NCI-H510A (cell line): ENCODE measurements at regions not wholly inside any gene's neighbourhood (a gene's known extent, or its start where the extent isn't known, plus 50 kb on each side); places are given as distances from the start of the nearest gene placed in this dataset.

Source experiments
- DNase-seq: peaks from one replicate; lab custom pipeline; 2025; lab: John Stamatoyannopoulos, UW

- no peak for DNase-seq
Observed at GRCh38 chr16:64047878-64048277, 1074.0 kb downstream of the CDH11 start.

- no peak for DNase-seq
Observed at GRCh38 chr16:64047207-64047606, 1074.7 kb downstream of the CDH11 start.

GRCh38 chr16:64035337-64035736 lies 1086.5 kb downstream of the CDH11 start:
- no peak for DNase-seq

GRCh38 chr16:64019339-64019738 lies 1102.5 kb downstream of the CDH11 start:
- DNase-seq, result no peak

- DNase-seq, result no peak
Observed at GRCh38 chr16:64017796-64018195, 1104.1 kb downstream of the CDH11 start.

GRCh38 chr16:64013856-64014255 lies 1108.0 kb downstream of the CDH11 start:
- DNase-seq, result no peak

- no peak for DNase-seq
Observed at GRCh38 chr16:64012166-64012565, 1109.7 kb downstream of the CDH11 start.

GRCh38 chr16:64011650-64012049 lies 1110.2 kb downstream of the CDH11 start:
- DNase-seq, result no peak

GRCh38 chr16:64008131-64008530 lies 1113.7 kb downstream of the CDH11 start:
- DNase-seq, result no peak

GRCh38 chr16:64004116-64004515 lies 1117.7 kb downstream of the CDH11 start:
- DNase-seq, result no peak

GRCh38 chr16:63995025-63995424 lies 1126.8 kb downstream of the CDH11 start:
- no peak for DNase-seq

GRCh38 chr16:63983401-63983800 lies 1138.5 kb downstream of the CDH11 start:
- DNase-seq, result peak; percentile 69

- no peak for DNase-seq
Observed at GRCh38 chr16:63982741-63983140, 1139.1 kb downstream of the CDH11 start.

GRCh38 chr16:63982110-63982509 lies 1139.8 kb downstream of the CDH11 start:
- DNase-seq, result no peak

- no peak for DNase-seq
Observed at GRCh38 chr16:63981639-63982038, 1140.2 kb downstream of the CDH11 start.

- DNase-seq, result no peak
Observed at GRCh38 chr16:63980763-63981162, 1141.1 kb downstream of the CDH11 start.

- no peak for DNase-seq
Observed at GRCh38 chr16:63978240-63978639, 1143.6 kb downstream of the CDH11 start.

GRCh38 chr16:63976345-63976744 lies 1145.5 kb downstream of the CDH11 start:
- no peak for DNase-seq

GRCh38 chr16:63975669-63976068 lies 1146.2 kb downstream of the CDH11 start:
- no peak for DNase-seq

- DNase-seq, result no peak
Observed at GRCh38 chr16:63967966-63968365, 1153.9 kb downstream of the CDH11 start.

GRCh38 chr16:63960321-63960720 lies 1161.5 kb downstream of the CDH11 start:
- no peak for DNase-seq

- no peak for DNase-seq
Observed at GRCh38 chr16:63947022-63947421, 1174.8 kb downstream of the CDH11 start.

GRCh38 chr16:63945806-63946205 lies 1176.1 kb downstream of the CDH11 start:
- DNase-seq, result no peak

GRCh38 chr16:63943566-63943965 lies 1178.3 kb downstream of the CDH11 start:
- DNase-seq, result no peak

GRCh38 chr16:63938661-63939060 lies 1183.2 kb downstream of the CDH11 start:
- DNase-seq, result no peak
